GM12873 (cell line): ENCODE measurements at regions not wholly inside any gene's neighbourhood (a gene's known extent, or its start where the extent isn't known, plus 50 kb on each side); places are given as distances from the start of the nearest gene placed in this dataset.

Experiments used
- TF ChIP-seq, protein P1 (sequence below): IDR thresholded peaks from 2 replicates; pipeline ENCODE4 v1.5.1; 2012; ENCODE audit warnings: low read depth, mild to moderate bottlenecking, moderate library complexity, low read length, control low read depth; ENCODE audit not compliant: insufficient read depth; ENCODE audit errors: missing control alignments

DNA sequence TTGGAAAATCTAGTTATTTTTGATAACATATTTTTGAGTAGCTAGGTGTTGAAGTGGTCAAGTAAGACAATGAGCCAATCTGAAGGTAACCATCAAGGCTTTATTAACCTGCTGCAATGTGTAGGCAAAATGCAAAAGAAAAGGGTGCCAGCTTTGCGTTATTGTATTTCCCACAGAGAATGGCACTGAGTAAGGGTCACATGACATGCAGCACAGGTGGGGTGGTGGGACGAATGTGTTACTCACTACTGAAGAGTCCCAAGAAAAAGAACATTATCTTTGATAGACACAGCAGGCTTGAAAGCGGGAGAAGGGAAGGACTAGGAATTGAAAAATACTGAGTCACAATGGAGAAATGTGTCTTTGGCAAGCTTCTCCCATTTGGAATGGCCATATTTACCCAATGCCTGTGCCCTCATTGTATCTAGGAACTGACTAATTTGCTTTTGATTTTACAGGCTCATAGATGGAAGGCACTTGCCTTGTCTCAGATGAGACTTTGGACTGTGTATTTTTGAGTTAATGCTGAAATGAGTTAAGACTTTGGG, 898.6 kb upstream of the POT1 start:
- TF ChIP-seq, protein P1, sequence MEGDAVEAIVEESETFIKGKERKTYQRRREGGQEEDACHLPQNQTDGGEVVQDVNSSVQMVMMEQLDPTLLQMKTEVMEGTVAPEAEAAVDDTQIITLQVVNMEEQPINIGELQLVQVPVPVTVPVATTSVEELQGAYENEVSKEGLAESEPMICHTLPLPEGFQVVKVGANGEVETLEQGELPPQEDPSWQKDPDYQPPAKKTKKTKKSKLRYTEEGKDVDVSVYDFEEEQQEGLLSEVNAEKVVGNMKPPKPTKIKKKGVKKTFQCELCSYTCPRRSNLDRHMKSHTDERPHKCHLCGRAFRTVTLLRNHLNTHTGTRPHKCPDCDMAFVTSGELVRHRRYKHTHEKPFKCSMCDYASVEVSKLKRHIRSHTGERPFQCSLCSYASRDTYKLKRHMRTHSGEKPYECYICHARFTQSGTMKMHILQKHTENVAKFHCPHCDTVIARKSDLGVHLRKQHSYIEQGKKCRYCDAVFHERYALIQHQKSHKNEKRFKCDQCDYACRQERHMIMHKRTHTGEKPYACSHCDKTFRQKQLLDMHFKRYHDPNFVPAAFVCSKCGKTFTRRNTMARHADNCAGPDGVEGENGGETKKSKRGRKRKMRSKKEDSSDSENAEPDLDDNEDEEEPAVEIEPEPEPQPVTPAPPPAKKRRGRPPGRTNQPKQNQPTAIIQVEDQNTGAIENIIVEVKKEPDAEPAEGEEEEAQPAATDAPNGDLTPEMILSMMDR, result no peak

DNA sequence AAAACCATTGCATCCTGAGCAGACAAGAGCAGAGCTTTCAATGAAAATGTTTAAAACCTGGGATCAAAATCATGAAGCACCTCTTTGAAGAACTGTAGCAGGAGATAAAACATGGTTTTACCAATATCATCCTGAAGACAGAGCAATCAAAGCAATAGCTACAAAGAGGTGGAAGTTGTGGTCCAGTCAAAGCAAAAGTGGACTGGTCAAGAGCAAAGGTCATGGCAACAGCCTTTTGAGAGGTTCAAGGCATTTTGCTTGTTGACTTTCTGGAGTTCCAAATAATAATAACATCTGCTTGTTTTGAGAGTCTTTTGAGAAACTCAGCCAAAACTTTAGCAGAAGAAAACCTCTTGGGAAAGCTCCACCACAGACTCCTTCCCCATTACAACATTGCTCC, 893.9 kb upstream of the POT1 start:
- TF ChIP-seq, protein P1, result no peak

DNA sequence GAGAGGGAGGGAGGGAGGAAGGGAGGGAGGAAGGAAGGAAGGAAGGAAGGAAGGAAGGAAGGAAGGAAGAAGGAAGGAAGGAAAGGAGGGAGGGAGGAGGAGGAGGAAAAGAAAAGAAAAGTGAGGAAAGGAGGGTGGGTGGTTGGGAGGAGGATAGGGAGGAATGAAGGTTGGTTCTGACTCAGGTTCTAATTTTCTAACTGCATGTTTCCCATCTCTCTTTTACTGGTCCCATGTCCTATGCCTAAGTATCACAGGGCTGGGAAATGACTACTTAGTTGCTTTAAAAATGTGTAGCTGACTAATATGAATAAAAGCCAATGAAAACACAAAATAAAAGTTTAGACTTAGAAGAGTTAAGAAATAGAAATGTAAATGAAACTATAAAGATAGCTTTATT, 890.9 kb upstream of the POT1 start:
- TF ChIP-seq, protein P1, result no peak

DNA sequence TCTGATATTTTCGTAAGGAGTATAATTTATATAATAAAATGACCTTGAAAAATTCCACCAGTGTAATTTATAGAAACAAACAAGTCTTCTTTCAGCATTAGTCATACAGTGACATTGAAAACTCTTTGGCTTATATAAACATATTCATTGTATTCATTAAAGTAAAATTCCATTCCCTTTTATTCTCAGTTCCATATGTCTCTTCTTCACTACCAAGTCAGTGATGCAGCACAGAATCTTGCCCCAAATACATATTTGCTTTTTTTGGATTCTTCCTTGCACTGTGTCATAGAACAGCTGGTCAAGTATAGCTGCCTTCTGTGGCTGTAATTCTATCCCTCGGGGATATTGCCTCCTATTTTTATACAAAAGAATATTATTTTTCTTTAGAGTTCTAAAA, 884.5 kb upstream of the POT1 start:
- TF ChIP-seq, protein P1, result no peak

DNA sequence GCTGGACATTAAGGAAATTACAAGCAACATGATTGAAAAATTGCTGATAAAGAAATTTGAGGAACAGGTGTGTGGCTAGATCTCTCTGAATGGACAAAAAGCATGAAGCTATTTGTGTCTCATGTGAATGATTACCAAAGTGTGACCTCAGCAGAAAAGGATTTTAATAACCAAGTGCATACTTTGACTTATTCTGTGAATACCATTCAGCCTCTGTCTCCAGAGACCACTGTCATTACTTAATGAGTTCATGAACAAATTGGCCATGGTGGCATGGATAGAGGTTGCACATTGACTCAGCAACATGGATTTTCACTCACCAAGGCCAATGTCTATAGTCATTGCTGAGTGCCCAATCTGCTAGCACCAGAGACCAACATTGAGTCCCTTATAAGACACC, 874.6 kb upstream of the POT1 start:
- TF ChIP-seq, protein P1, result no peak

DNA sequence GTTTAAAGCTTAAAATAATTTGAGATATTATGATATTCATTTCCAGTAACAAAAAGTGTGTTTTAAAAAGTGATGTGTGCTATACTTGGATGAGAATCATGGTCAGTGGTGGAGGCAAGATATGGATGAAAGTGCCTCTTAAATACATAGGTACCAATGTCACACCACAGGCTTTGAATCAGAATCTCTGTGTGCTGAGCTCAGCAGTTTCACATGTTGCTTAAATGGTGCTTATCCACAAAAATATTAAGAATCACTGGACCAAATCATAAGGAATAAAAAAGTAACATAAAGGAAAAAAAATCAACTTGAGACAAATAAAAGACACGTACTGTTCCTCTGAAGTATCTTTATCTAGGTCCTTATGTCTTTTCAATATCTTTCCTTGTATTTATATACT, 850.5 kb upstream of the POT1 start:
- TF ChIP-seq, protein P1, result no peak

DNA sequence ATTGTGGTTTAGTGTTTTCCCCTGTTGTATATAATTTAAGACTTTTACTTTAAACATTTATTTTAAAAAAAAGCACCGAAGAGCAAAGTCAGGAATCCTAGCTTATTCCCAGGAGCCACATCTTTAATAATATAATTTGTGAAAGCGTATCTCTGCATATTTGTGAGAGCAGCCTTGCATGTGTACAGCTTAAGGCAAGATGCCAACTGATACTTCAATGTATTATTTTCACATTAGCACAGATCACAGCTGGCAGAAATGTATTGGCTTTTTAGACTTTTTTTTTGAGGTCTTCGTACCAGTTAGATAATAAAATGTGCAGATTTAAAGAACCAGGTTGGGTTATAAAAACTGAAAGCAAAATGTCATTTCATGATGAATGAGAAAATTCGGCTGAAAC, 845.7 kb upstream of the POT1 start:
- TF ChIP-seq, protein P1, result no peak
